Cardiac fibroblast (primary cell): ENCODE measurements at regions not wholly inside any gene's neighbourhood (a gene's known extent, or its start where the extent isn't known, plus 50 kb on each side); places are given as distances from the start of the nearest gene placed in this dataset.
A peak's percentile ranks its signal among the peaks of the same experiment; 100 is the strongest.

Experiments used
- DNase-seq, 2 donors: peaks; one replicate each; pipeline versions ENCODE4 v3.0.0 to v3.0.0-alpha.2; 2010; ENCODE audit warnings: low read depth in 2 of 2
- H3K4me3 ChIP-seq, 2 donors: replicated peaks in 1 of 2; 1 replicate in 1 of 2; 2 replicates in 1 of 2; pipeline ENCODE4 v1.5.1; 2011; ENCODE audit warnings: low read depth in 2 of 2, low read length in 2 of 2, mild to moderate bottlenecking in 2 of 2, moderate library complexity in 1 of 2
- CTCF ChIP-seq: IDR thresholded peaks from one replicate; pipeline ENCODE4 v1.5.1; 2011; ENCODE audit warnings: low read depth, mild to moderate bottlenecking, low read length, inconsistent platforms

DNA sequence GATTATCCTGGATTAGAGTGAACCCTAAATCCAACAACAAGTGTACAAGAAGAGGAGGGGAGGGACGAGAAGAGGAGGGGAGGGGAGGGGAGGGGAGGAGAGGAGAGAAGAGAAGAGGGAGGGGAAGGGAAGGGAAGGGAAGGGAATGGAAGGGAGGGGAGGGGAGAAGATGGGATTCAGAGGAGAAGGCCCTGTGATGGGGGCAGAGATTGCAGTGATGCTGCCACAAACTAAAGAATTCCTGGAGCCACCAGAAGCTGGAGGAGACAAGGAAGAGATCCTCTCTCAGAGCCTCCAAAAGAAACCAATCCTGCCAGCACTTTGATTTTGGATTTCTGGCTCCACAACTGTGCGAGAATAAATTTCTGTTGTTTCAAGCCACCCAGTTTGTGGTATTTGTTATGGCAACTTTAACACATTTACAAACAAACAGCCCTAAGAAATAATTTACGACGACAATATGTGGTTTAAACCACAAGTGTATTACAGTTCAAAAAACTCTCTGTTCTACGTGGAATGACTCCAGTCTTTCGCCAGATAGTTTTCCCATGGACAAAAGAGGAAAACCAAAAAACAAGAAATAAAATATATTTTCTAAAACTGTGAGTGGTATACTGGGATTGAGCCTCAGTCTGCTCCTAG is 235.4 kb downstream of the HDGFL1 start:
- no peak overlapping the region for H3K4me3 ChIP-seq
- TF ChIP-seq CTCF = no peak
- no peak for DNase-seq

DNA sequence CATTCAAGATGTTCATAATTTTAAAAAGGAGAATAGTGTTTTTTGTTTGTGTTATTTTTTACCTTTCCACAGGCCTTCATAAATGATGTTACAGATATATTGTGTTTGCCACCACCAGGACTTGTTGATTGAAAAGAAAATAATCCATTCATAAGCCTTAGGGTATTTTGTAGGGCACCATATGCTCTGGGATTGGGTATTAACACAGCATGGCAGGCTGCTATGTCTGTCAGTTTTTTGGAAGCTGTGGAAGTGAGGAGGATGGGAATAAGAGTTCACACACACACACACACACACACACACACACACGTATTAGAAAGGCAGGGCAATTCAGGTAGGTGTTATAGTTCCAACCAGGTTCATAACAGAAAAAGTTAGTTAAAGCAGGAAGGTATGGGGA is 237.9 kb downstream of the HDGFL1 start:
- no peak for DNase-seq
- no peak for TF ChIP-seq CTCF
- H3K4me3 ChIP-seq = no peak overlapping the region

DNA sequence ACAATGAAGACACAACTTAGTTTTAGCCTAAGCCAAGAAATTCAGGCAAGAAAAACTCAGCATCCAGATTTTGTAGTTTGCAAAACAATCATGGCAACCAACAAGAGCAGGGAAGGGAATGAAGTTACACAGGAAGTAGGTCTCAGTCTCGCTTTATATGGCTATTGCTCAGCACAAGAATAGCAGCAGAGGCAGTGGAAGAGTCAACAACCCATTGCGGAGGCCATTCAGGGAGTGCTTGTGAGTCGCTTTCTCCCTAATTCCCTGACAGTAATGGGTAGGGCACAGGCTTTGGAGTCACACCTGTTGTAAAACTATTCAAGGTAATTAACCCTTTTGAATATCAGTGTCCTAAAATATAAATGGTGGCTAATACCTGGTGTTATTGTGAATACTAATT is 238.5 kb downstream of the HDGFL1 start:
- H3K4me3 ChIP-seq = no peak overlapping the region
- TF ChIP-seq CTCF = no peak
- DNase-seq = no peak

GRCh38 chr6:22808466-22808865 is 239.1 kb downstream of the HDGFL1 start:
- TF ChIP-seq CTCF = no peak
- no peak for DNase-seq
- no peak overlapping the region for H3K4me3 ChIP-seq

GRCh38 chr6:22809370-22809769 is 240.0 kb downstream of the HDGFL1 start:
- no peak for DNase-seq
- no peak for TF ChIP-seq CTCF
- no peak overlapping the region for H3K4me3 ChIP-seq

DNA sequence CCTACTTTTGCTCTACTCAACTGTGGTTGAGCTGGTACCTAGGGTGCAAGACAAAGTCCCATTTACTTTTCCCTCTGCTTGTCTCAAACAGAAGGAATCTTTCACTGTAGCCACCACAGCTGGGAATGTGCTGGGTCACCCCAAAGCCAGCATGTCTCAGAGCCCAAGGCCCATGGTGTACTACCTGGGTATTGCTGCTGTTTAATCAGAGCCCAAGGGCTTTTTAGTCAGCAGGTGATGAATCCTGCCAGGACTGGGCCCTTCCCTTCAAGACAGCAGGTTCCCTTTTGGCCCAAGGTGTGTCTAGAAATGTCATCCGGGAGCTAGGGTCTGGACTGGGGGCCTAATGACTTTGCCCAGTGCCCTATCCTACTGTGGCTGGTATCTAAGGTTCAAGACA is 249.8 kb downstream of the HDGFL1 start:
- no peak overlapping the region for H3K4me3 ChIP-seq
- TF ChIP-seq CTCF = no peak
- no peak for DNase-seq

GRCh38 chr6:22821664-22822320 is 252.4 kb downstream of the HDGFL1 start:
- peak; percentile 57 to 85 for DNase-seq
- TF ChIP-seq CTCF = no peak
- H3K4me3 ChIP-seq = no peak overlapping the region
